ENCODE measurements at regions not wholly inside any gene's neighbourhood (a gene's known extent, or its start where the extent isn't known, plus 50 kb on each side); places are given as distances from the start of the nearest gene placed in this dataset.

DNA sequence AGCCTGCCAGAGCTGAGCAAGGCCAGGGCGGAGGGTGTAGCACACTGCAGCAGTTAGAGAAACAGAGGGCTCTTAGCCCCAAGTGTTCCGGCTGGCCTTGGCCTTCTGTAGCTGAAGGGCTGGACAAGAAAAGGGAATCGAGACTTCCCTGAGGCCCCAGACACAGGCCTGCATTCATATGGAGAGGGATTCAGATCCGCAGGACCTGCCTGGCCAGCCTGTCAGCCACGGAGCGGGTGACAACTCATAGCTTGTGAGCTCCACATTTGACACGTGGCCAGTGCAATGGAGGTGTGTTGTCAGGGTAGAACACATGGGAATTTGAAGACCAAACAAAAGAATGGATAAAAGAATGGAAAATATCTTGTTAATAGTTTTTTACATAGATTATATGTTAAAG is 182.2 kb upstream of the GSC start:
- DNase-seq, result no peak

- no peak for DNase-seq
These were observed 176.3 kb upstream of the GSC start for GRCh38 chr14:94946244-94946643.

DNA sequence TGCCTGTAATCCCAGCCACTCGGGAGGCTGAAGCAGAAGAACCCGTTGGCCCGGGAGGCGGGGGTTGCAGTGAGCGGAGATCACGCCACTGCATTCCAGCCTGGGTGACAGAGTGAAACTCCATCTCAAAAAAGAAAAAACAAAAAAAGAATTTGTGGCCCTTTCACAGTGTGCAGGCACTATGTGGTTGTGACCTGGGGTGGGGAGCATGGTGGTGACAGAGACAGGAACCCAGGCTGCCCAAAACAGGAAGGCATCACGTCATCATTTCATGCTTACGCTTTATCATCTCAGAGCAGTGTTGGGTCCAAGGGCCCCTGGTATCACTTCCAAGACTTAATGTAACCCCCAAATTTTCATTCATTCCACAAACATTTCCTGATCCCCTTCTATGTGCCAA is 175.7 kb upstream of the GSC start:
- DNase-seq, result no peak

DNA sequence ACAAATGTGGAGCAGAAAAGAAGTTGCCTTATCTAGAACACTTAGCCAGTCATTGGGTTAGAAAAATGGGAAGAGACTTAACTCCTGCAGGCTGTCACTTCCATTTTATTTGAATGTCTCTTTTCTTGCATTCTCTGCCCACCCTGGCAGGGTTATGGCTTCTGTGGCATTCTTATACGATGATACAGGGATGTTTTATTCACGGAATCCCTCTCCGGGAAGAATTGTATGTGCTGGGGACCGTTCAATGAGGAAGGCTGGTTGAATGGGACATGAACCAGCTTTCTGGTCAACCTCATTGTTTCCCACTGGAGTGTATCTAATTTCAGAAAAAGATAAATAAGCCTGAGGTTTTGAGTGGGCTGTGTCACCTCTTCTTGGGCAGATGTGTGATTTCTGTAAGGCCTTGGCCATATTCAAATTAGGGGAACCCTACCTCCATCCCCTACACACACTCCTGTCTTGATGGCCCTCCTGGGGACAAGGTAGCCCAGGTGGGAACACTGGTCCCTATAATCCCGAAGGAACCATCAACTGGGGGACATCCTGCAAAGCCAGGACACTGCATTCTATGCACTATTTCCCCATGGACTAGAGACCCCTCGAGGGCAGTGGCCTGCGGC is 174.8 kb upstream of the GSC start:
- DNase-seq, result no peak

- no peak for DNase-seq
These were observed 172.7 kb upstream of the GSC start for GRCh38 chr14:94942601-94943000.

DNA sequence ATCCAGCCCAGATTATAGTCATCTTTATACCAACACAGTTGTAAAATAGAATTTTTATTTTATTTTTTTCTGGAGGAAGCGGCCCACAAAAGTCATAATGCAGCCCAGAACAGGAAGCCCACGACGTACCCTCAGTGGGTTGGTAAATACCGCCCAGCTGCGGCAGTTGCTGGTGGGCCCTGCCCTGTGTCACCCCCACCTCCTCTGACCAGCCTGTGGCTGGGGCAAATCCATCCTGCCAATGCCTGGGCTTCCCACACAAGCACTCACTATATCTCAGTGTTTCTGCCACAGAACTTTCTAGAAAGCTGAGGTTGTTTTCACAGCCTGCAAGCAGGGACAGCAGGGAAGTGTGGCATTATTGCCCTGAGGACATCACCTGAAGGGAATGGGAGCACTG is 171.4 kb upstream of the GSC start:
- no peak for DNase-seq

GRCh38 chr14:94940263-94940993 is 170.5 kb upstream of the GSC start:
- no peak for DNase-seq

DNA sequence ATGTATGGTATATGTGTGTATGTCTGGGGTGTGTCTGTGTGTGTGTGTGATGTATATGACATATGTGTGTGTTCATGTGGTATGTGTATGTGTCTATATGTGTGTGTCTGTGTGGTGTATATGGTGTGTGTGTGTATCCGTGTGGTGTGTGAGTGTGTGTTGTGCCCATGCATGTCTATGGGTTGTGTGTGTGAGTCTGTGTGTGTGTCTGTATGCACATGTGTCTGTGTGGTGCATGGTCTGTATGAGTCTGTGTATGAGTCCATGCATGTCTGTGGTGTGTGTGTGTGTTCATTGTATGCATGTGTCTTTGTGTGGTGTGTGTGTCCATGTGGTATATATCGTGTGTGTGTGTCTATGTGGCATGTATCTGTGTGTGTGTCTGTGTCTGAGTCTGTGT is 168.1 kb upstream of the GSC start:
- no peak for DNase-seq

- no peak for DNase-seq
These were observed 167.2 kb upstream of the GSC start for GRCh38 chr14:94936901-94937685.

DNA sequence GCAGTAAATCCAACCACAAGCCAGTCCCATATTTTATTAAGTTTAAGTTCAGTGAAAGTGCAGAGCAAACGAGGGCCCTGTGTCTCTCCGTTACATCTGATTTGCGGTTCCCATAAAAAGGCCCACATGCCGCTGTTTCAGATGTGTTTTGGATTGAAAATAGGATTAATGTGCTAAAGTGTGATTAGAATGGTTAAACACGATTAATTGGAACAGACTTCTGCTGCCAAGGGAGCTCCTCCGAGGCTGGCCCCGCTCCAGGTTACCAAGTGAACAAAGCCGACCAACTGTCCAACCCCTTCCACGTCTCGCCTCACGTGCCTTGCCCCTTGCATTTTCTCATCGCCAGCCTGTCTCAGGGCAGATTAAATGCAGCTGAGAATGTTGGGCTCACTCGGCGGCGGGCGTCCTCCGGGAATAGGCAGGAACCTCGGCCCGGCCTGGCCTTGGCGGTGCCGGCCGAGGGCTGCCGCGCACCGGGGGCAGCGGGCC is 166.5 kb upstream of the GSC start:
- peak; percentile 63 for DNase-seq

DNA sequence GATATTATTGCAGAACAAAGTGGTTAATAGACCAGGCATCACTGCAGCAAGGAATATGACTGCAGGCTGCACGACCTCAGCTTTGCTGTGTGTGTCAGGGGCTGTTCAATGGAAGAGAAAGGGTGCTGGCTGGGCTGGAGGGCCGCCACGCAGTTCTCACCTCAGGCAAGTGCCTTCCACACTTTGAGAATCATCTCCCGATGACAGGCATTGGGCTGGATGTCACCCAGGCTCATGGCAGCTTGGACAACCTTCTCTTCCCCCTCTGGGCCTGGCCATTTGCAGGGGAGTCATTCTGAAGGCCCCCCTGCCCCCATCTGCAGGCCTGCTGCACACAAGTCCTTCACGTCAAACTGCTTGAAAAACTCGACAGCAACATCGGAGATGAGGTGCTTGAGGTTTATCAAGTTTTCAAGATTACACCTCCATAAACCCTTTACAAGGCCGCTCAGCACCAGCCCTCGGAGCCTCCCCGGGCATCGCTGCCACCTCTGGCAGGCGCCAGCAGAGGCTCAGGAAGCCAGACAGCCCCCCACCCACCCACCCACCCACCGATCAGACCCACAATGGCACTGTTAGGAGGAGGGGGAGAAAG is 165.9 kb upstream of the GSC start:
- no peak for DNase-seq

DNA sequence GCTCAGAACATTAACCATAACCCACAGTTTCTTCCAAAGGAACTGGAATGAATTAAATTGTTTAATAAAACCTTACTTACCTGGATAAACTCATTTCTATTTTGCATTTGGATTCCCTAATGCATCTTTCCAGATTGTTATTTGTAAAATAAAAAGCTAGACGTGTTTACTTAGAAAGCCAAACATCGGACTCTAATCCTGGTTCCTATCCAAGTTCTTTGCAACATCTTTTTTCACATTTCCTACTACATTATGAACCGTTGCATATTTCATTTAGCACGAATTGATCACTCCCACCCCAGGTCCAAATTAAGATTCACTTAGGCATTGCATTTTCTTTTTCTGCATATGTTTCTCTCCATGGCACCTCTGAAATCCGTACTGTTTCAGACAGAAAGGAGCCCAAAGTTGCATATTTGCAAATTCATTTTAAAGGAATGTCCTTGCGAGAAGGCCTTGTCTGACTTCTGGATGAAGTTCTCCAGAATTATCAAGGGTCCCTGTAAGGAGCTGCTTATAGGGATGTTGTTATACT is 164.4 kb upstream of the GSC start:
- DNase-seq, result no peak

DNA sequence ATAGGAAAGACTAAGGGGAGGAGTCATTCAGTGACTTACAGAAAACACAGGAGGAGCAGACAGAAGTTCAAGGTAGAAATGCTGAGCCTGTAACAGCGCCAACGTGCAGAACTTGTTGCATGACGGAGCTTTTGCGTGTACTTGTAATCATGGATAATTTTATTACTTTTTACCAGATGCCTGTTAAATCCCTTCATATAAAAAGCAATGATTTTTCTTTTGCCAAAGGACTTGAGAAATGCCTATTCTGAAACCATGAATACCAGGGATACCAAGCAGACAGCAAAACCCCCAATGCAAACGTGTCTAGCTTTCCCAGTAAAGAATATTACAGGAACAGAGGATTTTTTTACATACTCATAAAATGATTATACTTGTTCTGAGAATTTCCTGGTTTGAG is 163.6 kb upstream of the GSC start:
- no peak for DNase-seq

DNA sequence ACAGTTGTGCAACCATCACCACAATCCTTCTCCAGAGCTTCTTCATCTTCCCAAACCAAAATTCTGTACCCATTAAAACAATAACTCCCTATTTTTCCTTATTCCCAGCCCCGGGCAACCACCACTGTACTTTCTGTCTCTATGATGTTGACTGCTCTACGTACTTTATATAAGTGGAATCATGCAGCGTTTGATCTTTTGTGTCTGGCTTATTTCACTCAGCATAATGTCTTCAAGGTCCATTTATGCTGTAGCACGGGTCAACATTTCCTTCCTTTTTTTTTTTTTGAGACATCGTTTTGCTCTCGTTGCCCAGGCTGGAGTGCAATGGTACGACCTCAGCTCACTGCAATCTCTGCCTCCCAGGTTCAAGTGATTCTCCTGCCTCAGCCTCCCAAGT is 162.7 kb upstream of the GSC start:
- no peak for DNase-seq

GRCh38 chr14:94930690-94931089 is 160.8 kb upstream of the GSC start:
- no peak for DNase-seq

GRCh38 chr14:94929354-94929753 is 159.4 kb upstream of the GSC start:
- no peak for DNase-seq

DNA sequence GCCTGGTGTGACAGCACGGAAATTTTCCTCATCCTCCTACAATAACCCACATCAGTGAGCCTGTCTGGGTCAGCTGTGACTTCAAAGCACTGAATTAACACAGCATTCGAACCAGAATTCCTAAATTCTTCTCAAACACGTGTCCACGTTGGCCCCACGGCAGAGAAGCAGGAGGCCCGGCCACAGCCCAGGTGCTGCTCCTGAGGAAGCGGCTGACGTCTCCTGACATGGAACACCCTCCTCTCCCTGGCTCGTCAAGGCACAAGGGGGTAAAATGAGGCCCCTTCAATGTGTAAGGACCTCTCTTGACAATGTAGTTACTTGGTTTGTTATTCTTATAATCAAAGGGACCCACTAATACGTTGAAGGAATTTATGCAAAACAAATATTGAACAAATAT is 156.3 kb upstream of the GSC start:
- no peak for DNase-seq

- DNase-seq, result no peak
These were observed 155.7 kb upstream of the GSC start for GRCh38 chr14:94925416-94926173.

DNA sequence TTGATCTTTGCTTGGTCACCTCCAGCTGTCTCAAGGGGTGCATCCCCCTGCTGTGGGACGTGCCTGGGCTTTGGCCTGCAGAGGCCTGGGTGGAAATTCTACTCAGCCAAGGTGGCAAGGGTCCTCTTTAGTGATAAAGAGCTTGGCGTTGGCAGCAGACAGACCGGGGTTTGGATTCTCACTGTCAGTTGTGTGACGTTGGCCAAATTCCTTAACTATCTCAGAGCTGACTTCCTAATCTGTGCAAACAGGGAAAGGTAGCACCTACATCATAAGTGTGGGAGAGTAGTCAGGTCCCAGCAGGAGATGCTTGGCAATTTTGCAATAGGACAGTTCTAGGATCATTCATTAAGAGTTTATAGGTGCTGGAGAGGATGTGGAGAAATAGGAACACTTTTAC is 154.3 kb upstream of the GSC start:
- no peak for DNase-seq

- DNase-seq, result no peak
These were observed 153.9 kb upstream of the GSC start for GRCh38 chr14:94923786-94924185.

- no peak for DNase-seq
These were observed 152.8 kb upstream of the GSC start for GRCh38 chr14:94922595-94923239.

All from NCI-H2029 (cell line).